ENCODE measurements at regions not wholly inside any gene's neighbourhood (a gene's known extent, or its start where the extent isn't known, plus 50 kb on each side); places are given as distances from the start of the nearest gene placed in this dataset.

DNA sequence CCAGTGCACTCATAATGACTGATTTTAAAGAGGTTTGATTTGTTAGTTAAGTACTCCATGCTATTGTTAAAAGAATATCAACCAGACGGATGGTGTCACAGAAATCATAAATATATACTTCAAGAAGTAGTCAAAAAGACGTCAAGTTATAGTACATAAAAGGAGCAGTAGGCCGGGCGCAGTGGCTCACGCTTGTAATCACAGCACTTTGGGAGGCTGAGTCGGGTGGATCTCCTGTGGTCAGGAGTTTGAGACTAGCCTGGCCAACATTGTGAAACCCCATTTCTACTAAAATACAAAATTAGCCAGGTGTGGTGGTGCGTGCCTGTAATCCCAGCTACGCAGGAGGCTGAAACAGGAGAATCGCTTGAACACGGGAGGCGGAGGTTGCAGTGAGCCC, 721.7 kb downstream of the JRKL start:
- TF ChIP-seq, protein P1, sequence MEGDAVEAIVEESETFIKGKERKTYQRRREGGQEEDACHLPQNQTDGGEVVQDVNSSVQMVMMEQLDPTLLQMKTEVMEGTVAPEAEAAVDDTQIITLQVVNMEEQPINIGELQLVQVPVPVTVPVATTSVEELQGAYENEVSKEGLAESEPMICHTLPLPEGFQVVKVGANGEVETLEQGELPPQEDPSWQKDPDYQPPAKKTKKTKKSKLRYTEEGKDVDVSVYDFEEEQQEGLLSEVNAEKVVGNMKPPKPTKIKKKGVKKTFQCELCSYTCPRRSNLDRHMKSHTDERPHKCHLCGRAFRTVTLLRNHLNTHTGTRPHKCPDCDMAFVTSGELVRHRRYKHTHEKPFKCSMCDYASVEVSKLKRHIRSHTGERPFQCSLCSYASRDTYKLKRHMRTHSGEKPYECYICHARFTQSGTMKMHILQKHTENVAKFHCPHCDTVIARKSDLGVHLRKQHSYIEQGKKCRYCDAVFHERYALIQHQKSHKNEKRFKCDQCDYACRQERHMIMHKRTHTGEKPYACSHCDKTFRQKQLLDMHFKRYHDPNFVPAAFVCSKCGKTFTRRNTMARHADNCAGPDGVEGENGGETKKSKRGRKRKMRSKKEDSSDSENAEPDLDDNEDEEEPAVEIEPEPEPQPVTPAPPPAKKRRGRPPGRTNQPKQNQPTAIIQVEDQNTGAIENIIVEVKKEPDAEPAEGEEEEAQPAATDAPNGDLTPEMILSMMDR (IDR thresholded peaks at IDR 0.05; ENCODE audit: extremely low read depth in 1 of 2, insufficient read depth in 1 of 2, low read depth in 1 of 2, low read length in 2 of 2): no peak
- TF ChIP-seq MYC (IDR thresholded peaks at IDR 0.05; ENCODE audit: low read depth, low read length) (no peak), EZH2 (IDR thresholded peaks at IDR 0.05; ENCODE audit: borderline replicate concordance, low read depth, low read length, severe bottlenecking) (no peak), POLR2A (IDR thresholded peaks at IDR 0.05; ENCODE audit: low read depth, low read length) (no peak)

All from endothelial cell of umbilical vein (primary cell).